ENCODE measurements at regions not wholly inside any gene's neighbourhood (a gene's known extent, or its start where the extent isn't known, plus 50 kb on each side); places are given as distances from the start of the nearest gene placed in this dataset.

- DNase-seq (no peak), ATAC-seq (no peak)
- Histone ChIP-seq H3K4me1 (ENCODE audit: control insufficient read depth in 2 of 2, insufficient read depth in 2 of 2, low read length in 2 of 2) (no peaks in the 10 kb centered on the region), H3K27ac (ENCODE audit: low read depth, low read length) (no peak overlapping the region), H3K4me3 (ENCODE audit: low read length) (no peak overlapping the region), H3K27me3 (ENCODE audit: control insufficient read depth in 2 of 2, insufficient read depth in 2 of 2, low read length in 2 of 2) (no peaks in the 10 kb centered on the region), H3K9me3 (ENCODE audit: control insufficient read depth in 2 of 3, low read length in 3 of 3) (no peaks in the 10 kb centered on the region), H3K36me3 (ENCODE audit: control insufficient read depth in 2 of 3, insufficient read depth in 3 of 3, low read length in 3 of 3) (no peaks in the 10 kb centered on the region)
- CTCF ChIA-PET = no interaction called here
- Mint-ChIP-seq H3K4me1 (no peaks in the 10 kb centered on the region), H3K4me3 (no peak overlapping the region), H3K27ac (no peak overlapping the region), H3K27me3 (no peaks in the 10 kb centered on the region), H3K36me3 (no peaks in the 10 kb centered on the region), H3K9me3 (peaks cover 0 to 18% (median 4%) of the 10 kb centered on the region in 11 donors)
- POLR2A ChIA-PET = no interaction called here
- intact Hi-C loops (cut with micrococcal nuclease) = no loop called here
These were observed 444.2 kb downstream of the HTR1B start for GRCh38 chr6:77019081-77019480.

GRCh38 chr6:77017537-77017936 lies 445.8 kb downstream of the HTR1B start:
- Histone ChIP-seq H3K4me1 (ENCODE audit: control insufficient read depth in 2 of 2, insufficient read depth in 2 of 2, low read length in 2 of 2) (no peaks in the 10 kb centered on the region), H3K36me3 (ENCODE audit: control insufficient read depth in 2 of 3, insufficient read depth in 3 of 3, low read length in 3 of 3) (no peaks in the 10 kb centered on the region), H3K27ac (ENCODE audit: low read depth, low read length) (no peak overlapping the region), H3K9me3 (ENCODE audit: control insufficient read depth in 2 of 3, low read length in 3 of 3) (no peaks in the 10 kb centered on the region), H3K4me3 (ENCODE audit: low read length) (no peak overlapping the region), H3K27me3 (ENCODE audit: control insufficient read depth in 2 of 2, insufficient read depth in 2 of 2, low read length in 2 of 2) (no peaks in the 10 kb centered on the region)
- ATAC-seq = no peak
- H3K4me1 Mint-ChIP-seq = no peaks in the 10 kb centered on the region
- POLR2A ChIA-PET = no interaction called here
- CTCF ChIA-PET = no interaction called here
- H3K27ac Mint-ChIP-seq = no peak overlapping the region
- DNase-seq = no peak
- no peak overlapping the region for H3K4me3 Mint-ChIP-seq
- no peaks in the 10 kb centered on the region for H3K36me3 Mint-ChIP-seq
- intact Hi-C loops (cut with micrococcal nuclease) = no loop called here
- H3K9me3 Mint-ChIP-seq = peaks cover 0 to 25% (median 6%) of the 10 kb centered on the region in 11 donors
- no peaks in the 10 kb centered on the region for H3K27me3 Mint-ChIP-seq

GRCh38 chr6:77015350-77015749 lies 447.9 kb downstream of the HTR1B start:
- H3K9me3 ChIP-seq (ENCODE audit: control insufficient read depth in 2 of 3, low read length in 3 of 3) = no peaks in the 10 kb centered on the region
- no peaks in the 10 kb centered on the region for H3K27me3 Mint-ChIP-seq
- no peak overlapping the region for H3K4me3 ChIP-seq (ENCODE audit: low read length)
- ChIA-PET CTCF (no interaction called here), POLR2A (no interaction called here)
- H3K36me3 Mint-ChIP-seq = no peaks in the 10 kb centered on the region
- H3K4me1 ChIP-seq (ENCODE audit: control insufficient read depth in 2 of 2, insufficient read depth in 2 of 2, low read length in 2 of 2) = no peaks in the 10 kb centered on the region
- H3K27me3 ChIP-seq (ENCODE audit: control insufficient read depth in 2 of 2, insufficient read depth in 2 of 2, low read length in 2 of 2) = no peaks in the 10 kb centered on the region
- no peaks in the 10 kb centered on the region for H3K36me3 ChIP-seq (ENCODE audit: control insufficient read depth in 2 of 3, insufficient read depth in 3 of 3, low read length in 3 of 3)
- no peaks in the 10 kb centered on the region for H3K4me1 Mint-ChIP-seq
- H3K4me3 Mint-ChIP-seq = no peak overlapping the region
- DNase-seq = no peak
- intact Hi-C loops (cut with micrococcal nuclease) = no loop called here
- no peak overlapping the region for H3K27ac Mint-ChIP-seq
- H3K27ac ChIP-seq (ENCODE audit: low read depth, low read length) = no peak overlapping the region
- peaks cover 0 to 25% (median 8%) of the 10 kb centered on the region in 11 donors for H3K9me3 Mint-ChIP-seq
- ATAC-seq = no peak

- H3K36me3 ChIP-seq (ENCODE audit: control insufficient read depth in 2 of 3, insufficient read depth in 3 of 3, low read length in 3 of 3) = no peaks in the 10 kb centered on the region
- ATAC-seq (no peak), DNase-seq (no peak)
- no peaks in the 10 kb centered on the region for H3K4me1 Mint-ChIP-seq
- intact Hi-C loops (cut with micrococcal nuclease) = no loop called here
- POLR2A ChIA-PET = no interaction called here
- H3K4me3 Mint-ChIP-seq = no peak overlapping the region
- CTCF ChIA-PET = no interaction called here
- no peak overlapping the region for H3K27ac ChIP-seq (ENCODE audit: low read depth, low read length)
- H3K27me3 Mint-ChIP-seq = no peaks in the 10 kb centered on the region
- H3K9me3 ChIP-seq (ENCODE audit: control insufficient read depth in 2 of 3, low read length in 3 of 3) = no peaks in the 10 kb centered on the region
- no peaks in the 10 kb centered on the region for H3K36me3 Mint-ChIP-seq
- H3K4me1 ChIP-seq (ENCODE audit: control insufficient read depth in 2 of 2, insufficient read depth in 2 of 2, low read length in 2 of 2) = no peaks in the 10 kb centered on the region
- no peak overlapping the region for H3K27ac Mint-ChIP-seq
- H3K4me3 ChIP-seq (ENCODE audit: low read length) = no peak overlapping the region
- H3K27me3 ChIP-seq (ENCODE audit: control insufficient read depth in 2 of 2, insufficient read depth in 2 of 2, low read length in 2 of 2) = no peaks in the 10 kb centered on the region
- H3K9me3 Mint-ChIP-seq = peaks cover 3 to 21% (median 8%) of the 10 kb centered on the region in 11 donors
These were observed 451.3 kb downstream of the HTR1B start for GRCh38 chr6:77011929-77012545.

GRCh38 chr6:77010931-77011542 lies 452.3 kb downstream of the HTR1B start:
- Histone ChIP-seq H3K27me3 (ENCODE audit: control insufficient read depth in 2 of 2, insufficient read depth in 2 of 2, low read length in 2 of 2) (no peaks in the 10 kb centered on the region), H3K4me1 (ENCODE audit: control insufficient read depth in 2 of 2, insufficient read depth in 2 of 2, low read length in 2 of 2) (no peaks in the 10 kb centered on the region), H3K4me3 (ENCODE audit: low read length) (no peak overlapping the region), H3K27ac (ENCODE audit: low read depth, low read length) (no peak overlapping the region), H3K36me3 (ENCODE audit: control insufficient read depth in 2 of 3, insufficient read depth in 3 of 3, low read length in 3 of 3) (no peaks in the 10 kb centered on the region), H3K9me3 (ENCODE audit: control insufficient read depth in 2 of 3, low read length in 3 of 3) (no peaks in the 10 kb centered on the region)
- H3K27me3 Mint-ChIP-seq = no peaks in the 10 kb centered on the region
- CTCF ChIA-PET = no interaction called here
- intact Hi-C loops (cut with micrococcal nuclease) = no loop called here
- H3K27ac Mint-ChIP-seq = no peak overlapping the region
- DNase-seq (no peak), ATAC-seq (no peak)
- H3K4me1 Mint-ChIP-seq = no peaks in the 10 kb centered on the region
- no peaks in the 10 kb centered on the region for H3K36me3 Mint-ChIP-seq
- peaks cover 3 to 21% (median 9%) of the 10 kb centered on the region in 11 donors for H3K9me3 Mint-ChIP-seq
- POLR2A ChIA-PET = no interaction called here
- no peak overlapping the region for H3K4me3 Mint-ChIP-seq

GRCh38 chr6:76992553-76992952 lies 470.7 kb downstream of the HTR1B start:
- no peaks in the 10 kb centered on the region for H3K36me3 ChIP-seq (ENCODE audit: control insufficient read depth in 2 of 3, insufficient read depth in 3 of 3, low read length in 3 of 3)
- no peaks in the 10 kb centered on the region for H3K4me1 ChIP-seq (ENCODE audit: control insufficient read depth in 2 of 2, insufficient read depth in 2 of 2, low read length in 2 of 2)
- intact Hi-C loops (cut with micrococcal nuclease) = no loop called here
- Mint-ChIP-seq H3K27me3 (no peaks in the 10 kb centered on the region), H3K9me3 (peaks cover 0 to 36% (median 8%) of the 10 kb centered on the region in 11 donors), H3K36me3 (peaks cover 0 to 7% (median 0%) of the 10 kb centered on the region in 5 donors), H3K4me3 (no peak overlapping the region), H3K4me1 (no peaks in the 10 kb centered on the region), H3K27ac (no peak overlapping the region)
- H3K27me3 ChIP-seq (ENCODE audit: control insufficient read depth in 2 of 2, insufficient read depth in 2 of 2, low read length in 2 of 2) = no peaks in the 10 kb centered on the region
- peaks cover 0 to 6% (median 0%) of the 10 kb centered on the region in 3 experiments for H3K9me3 ChIP-seq (ENCODE audit: control insufficient read depth in 2 of 3, low read length in 3 of 3)
- DNase-seq (no peak), ATAC-seq (no peak)
- ChIA-PET POLR2A (no interaction called here), CTCF (no interaction called here)
- H3K27ac ChIP-seq (ENCODE audit: low read depth, low read length) = no peak overlapping the region
- H3K4me3 ChIP-seq (ENCODE audit: low read length) = no peak overlapping the region

- Histone ChIP-seq H3K4me1 (ENCODE audit: control insufficient read depth in 2 of 2, insufficient read depth in 2 of 2, low read length in 2 of 2) (no peaks in the 10 kb centered on the region), H3K27me3 (ENCODE audit: control insufficient read depth in 2 of 2, insufficient read depth in 2 of 2, low read length in 2 of 2) (no peaks in the 10 kb centered on the region), H3K4me3 (ENCODE audit: low read length) (no peak overlapping the region), H3K27ac (ENCODE audit: low read depth, low read length) (no peak overlapping the region), H3K9me3 (ENCODE audit: control insufficient read depth in 2 of 3, low read length in 3 of 3) (peaks cover 0 to 3% (median 0%) of the 10 kb centered on the region in 3 experiments), H3K36me3 (ENCODE audit: control insufficient read depth in 2 of 3, insufficient read depth in 3 of 3, low read length in 3 of 3) (no peaks in the 10 kb centered on the region)
- no peaks in the 10 kb centered on the region for H3K27me3 Mint-ChIP-seq
- CTCF ChIA-PET = no interaction called here
- intact Hi-C loops (cut with micrococcal nuclease) = no loop called here
- POLR2A ChIA-PET = no interaction called here
- H3K36me3 Mint-ChIP-seq = no peaks in the 10 kb centered on the region
- H3K4me3 Mint-ChIP-seq = no peak overlapping the region
- H3K27ac Mint-ChIP-seq = no peak overlapping the region
- H3K4me1 Mint-ChIP-seq = no peaks in the 10 kb centered on the region
- peaks cover 2 to 25% (median 6%) of the 10 kb centered on the region in 11 donors for H3K9me3 Mint-ChIP-seq
- ATAC-seq = no peak
- DNase-seq = no peak
These were observed 478.7 kb downstream of the HTR1B start for GRCh38 chr6:76984572-76984971.
